Uterus (tissue), 3 donors: ENCODE measurements at regions not wholly inside any gene's neighbourhood (a gene's known extent, or its start where the extent isn't known, plus 50 kb on each side); places are given as distances from the start of the nearest gene placed in this dataset. TPM values are rescaled to one million over a fixed set of nuclear protein-coding genes. Genes with fewer than 3 reads are reported as not detected.

Source experiments
- DNase-seq, 2 donors: peaks; one replicate each; pipeline ENCODE4 v3.0.0-alpha.2; 2019 to 2020
- H3K27ac ChIP-seq, 2 donors: fragments of 200-600 bp; sonication (generic); 1 replicate in 1 of 2; 2 replicates in 1 of 2; pipeline ENCODE4 v1.5.1; 2016 to 2018
- H3K27me3 ChIP-seq, 2 donors: fragments of 200-600 bp; sonication (generic); one replicate each; pipeline ENCODE4 v1.5.1; 2018 to 2019; ENCODE audit warnings: control low read depth in 1 of 2
- H3K36me3 ChIP-seq, 2 donors: fragments of 200-600 bp; sonication (generic); one replicate each; pipeline ENCODE4 v1.5.1; 2019; ENCODE audit warnings: control low read depth in 1 of 2
- H3K4me1 ChIP-seq, 2 donors: fragments of 200-600 bp; sonication (generic); one replicate each; pipeline ENCODE4 v1.5.1; 2018 to 2019; ENCODE audit warnings: control low read depth in 1 of 2
- H3K4me3 ChIP-seq, 2 donors: fragments of 200-600 bp; sonication (generic); 1 replicate in 1 of 2; 2 replicates in 1 of 2; pipeline ENCODE4 v1.5.1; 2018 to 2019; ENCODE audit warnings: mild to moderate bottlenecking in 1 of 2
- H3K9me3 ChIP-seq, 2 donors: fragments of 200-600 bp; sonication (generic); one replicate each; pipeline ENCODE4 v1.5.1; 2019; ENCODE audit warnings: control low read depth in 1 of 2
- POLR2A ChIP-seq, 2 donors: fragments of 450-650 bp; IDR thresholded peaks; one replicate each; pipeline ENCODE4 v1.6.1; 2016; ENCODE audit warnings: antibody characterized with exemption in 2 of 2, mild to moderate bottlenecking in 1 of 2, moderate library complexity in 1 of 2
- intact Hi-C: fragments of 100-400 bp; cut with DNase I; formaldehyde crosslinking; loops from one replicate; pipeline ENCODE4 v1.15.1; 2023; ENCODE audit warnings: low total_unique reads
- small RNA-seq: library from RNA; depleted of rRNA; stranded (forward); fragments of <200 nt; gene quantifications from one replicate; pipeline ENCODE3, GENCODE V24; 2016
- TF ChIP-seq, protein P1 (sequence below), 4 experiments: fragments of 200-600 bp in 2 of 4; fragments of 450-650 bp in 2 of 4; sonication (generic) in 2 of 4; IDR thresholded peaks; one replicate each; pipeline ENCODE4 v1.5.1; 2016 to 2019; ENCODE audit warnings: antibody characterized with exemption in 4 of 4, mild to moderate bottlenecking in 2 of 4, moderate library complexity in 1 of 4
- donor health status: DM: yes; HTN: yes; CAD: no.

DNA sequence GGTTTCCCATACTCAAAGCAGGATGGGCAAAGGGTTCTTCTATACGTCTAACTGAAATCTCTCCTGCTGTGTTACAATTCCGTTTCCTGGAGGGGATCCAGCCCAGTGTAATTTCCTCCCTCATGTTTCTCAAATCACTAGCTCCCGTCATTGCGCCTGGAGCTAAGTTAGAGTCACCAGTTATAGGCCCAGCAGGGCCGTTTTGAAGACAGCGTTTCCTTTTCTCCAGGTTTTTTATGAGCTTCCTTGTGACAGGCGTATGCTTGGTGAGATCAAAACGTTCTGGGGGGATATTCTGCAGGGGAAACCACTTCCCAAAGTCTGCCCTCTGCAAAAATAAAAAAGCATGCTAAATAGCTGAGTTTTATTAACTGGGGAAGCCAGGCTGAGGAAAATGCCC, 53.0 kb upstream of the WWC1 start:
- no peak overlapping the region for H3K4me3 ChIP-seq

DNA sequence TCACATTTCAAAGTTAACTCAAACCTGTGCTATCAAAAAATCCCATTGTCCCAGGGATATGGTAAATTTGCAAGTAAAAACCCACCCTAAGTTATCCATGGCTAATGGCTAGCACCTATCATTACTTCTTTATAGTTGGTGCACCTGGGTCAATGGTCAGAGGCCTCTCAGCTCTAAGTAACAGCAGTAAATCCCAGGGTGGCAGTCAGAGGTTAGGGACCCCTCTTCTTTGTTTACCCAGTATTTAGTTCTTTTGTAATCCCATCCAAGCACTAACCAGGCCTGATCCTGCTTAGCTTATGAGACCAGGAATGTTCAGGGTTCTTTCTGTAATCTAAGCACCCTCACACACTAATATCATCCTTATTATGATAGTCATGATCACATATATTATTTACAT, 52.1 kb upstream of the WWC1 start:
- H3K27me3 ChIP-seq, result no peaks in the 10 kb centered on the region
- DNase-seq, result no peak
- intact Hi-C loops, result no loop called here
- no peaks in the 10 kb centered on the region for H3K36me3 ChIP-seq
- no peaks in the 10 kb centered on the region for H3K9me3 ChIP-seq
- H3K4me3 ChIP-seq, result no peak overlapping the region
- no peak overlapping the region for H3K27ac ChIP-seq
- TF ChIP-seq, protein P1, sequence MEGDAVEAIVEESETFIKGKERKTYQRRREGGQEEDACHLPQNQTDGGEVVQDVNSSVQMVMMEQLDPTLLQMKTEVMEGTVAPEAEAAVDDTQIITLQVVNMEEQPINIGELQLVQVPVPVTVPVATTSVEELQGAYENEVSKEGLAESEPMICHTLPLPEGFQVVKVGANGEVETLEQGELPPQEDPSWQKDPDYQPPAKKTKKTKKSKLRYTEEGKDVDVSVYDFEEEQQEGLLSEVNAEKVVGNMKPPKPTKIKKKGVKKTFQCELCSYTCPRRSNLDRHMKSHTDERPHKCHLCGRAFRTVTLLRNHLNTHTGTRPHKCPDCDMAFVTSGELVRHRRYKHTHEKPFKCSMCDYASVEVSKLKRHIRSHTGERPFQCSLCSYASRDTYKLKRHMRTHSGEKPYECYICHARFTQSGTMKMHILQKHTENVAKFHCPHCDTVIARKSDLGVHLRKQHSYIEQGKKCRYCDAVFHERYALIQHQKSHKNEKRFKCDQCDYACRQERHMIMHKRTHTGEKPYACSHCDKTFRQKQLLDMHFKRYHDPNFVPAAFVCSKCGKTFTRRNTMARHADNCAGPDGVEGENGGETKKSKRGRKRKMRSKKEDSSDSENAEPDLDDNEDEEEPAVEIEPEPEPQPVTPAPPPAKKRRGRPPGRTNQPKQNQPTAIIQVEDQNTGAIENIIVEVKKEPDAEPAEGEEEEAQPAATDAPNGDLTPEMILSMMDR (IDR thresholded peaks at IDR 0.05), result no peak
- no peak for TF ChIP-seq POLR2A (IDR thresholded peaks at IDR 0.05)
- H3K4me1 ChIP-seq, result no peaks in the 10 kb centered on the region

More for the DNA sequence above, 53.0 kb upstream of the WWC1 start:
- no peaks in the 10 kb centered on the region for H3K4me1 ChIP-seq
- intact Hi-C loops, result no loop called here
- no peaks in the 10 kb centered on the region for H3K36me3 ChIP-seq
- H3K27me3 ChIP-seq, result no peaks in the 10 kb centered on the region
- H3K27ac ChIP-seq, result no peak overlapping the region
- no peak for DNase-seq
- TF ChIP-seq, protein P1 (IDR thresholded peaks at IDR 0.05), result no peak
- TF ChIP-seq POLR2A (IDR thresholded peaks at IDR 0.05), result no peak
- H3K9me3 ChIP-seq, result no peaks in the 10 kb centered on the region

Small RNA genes in the stretch of these regions (small RNA-seq; reads per million reads assigned to genes)
- gene AC026403.1, result not detected
- not detected for gene RF00561
- gene RN7SKP60, result not detected
- gene RNU6-168P, result not detected
- gene RNU6-209P, result not detected
